K562 (cell line): ENCODE measurements at regions not wholly inside any gene's neighbourhood (a gene's known extent, or its start where the extent isn't known, plus 50 kb on each side); places are given as distances from the start of the nearest gene placed in this dataset.

Experiments
- ATAC-seq: fragments of 200-7000 bp; cut with Tn5 transposase; 3 replicates; pipeline ENCODE4 v1.9.1; 2020; ENCODE audit warnings: moderate library complexity
- BruUV-seq: library from RNA; stranded (reverse); fragments of 400-500 nt; replicated peaks from 2 replicates; lab custom pipeline; 2021; lab: Mats Ljungman, UMichigan
- CTCF ChIA-PET: fragments of 300-600 bp; formaldehyde crosslinking; extraction: SDS; loops from one replicate; lab custom pipeline; 2021; ENCODE audit warnings: low intra/inter-chr PET ratio; lab: Yijun Ruan, JAX
- POLR2A ChIA-PET: fragments of 300-600, 350-650 bp; sonication (Branson Sonifier 250); formaldehyde crosslinking; extraction: SDS; loops from one replicate; lab custom pipeline; 2021; ENCODE audit warnings: antibody characterized with exemption, inconsistent platforms; lab: Yijun Ruan, JAX
- DNase-seq, 4 experiments: peaks; one replicate each; pipeline versions ENCODE4 v3.0.0 to v3.0.0-alpha.2; 2011 to 2018; ENCODE audit warnings: low spot score in 3 of 4, mixed read lengths in 3 of 4; ENCODE audit errors: extremely low read depth in 1 of 4
- FAIRE-seq: peaks from 2 replicates; lab custom pipeline; 2011; peaks lifted over from hg19 to GRCh38; lab: Jason Lieb, UNC
- H2AFZ ChIP-seq: 2 replicates; pipeline ENCODE4 v1.6.0; 2011; ENCODE audit warnings: low read depth, low read length, control low read depth, inconsistent platforms
- H3K27ac ChIP-seq: fragments of 200-600 bp; 3 replicates; pipeline ENCODE4 v1.8.0; 2011; ENCODE audit warnings: low read depth, mild to moderate bottlenecking, control low read depth, inconsistent platforms, low read length, moderate library complexity, mixed read lengths; ENCODE audit errors: extremely low read depth
- H3K27me3 ChIP-seq, 2 experiments: fragments of 300-600 bp in 1 of 2; 2 replicates in 1 of 2; 3 replicates in 1 of 2; pipeline versions ENCODE4 v1.6.0 to v1.8.0; 2011; ENCODE audit warnings: inconsistent platforms in 2 of 2, low read length in 2 of 2, mild to moderate bottlenecking in 1 of 2, mixed read lengths in 1 of 2, moderate library complexity in 1 of 2; ENCODE audit not compliant: control insufficient read depth in 2 of 2, insufficient read depth in 2 of 2
- H3K36me3 ChIP-seq: fragments of 300-600 bp; 3 replicates; pipeline ENCODE4 v1.8.0; 2011; ENCODE audit warnings: mild to moderate bottlenecking, low read length, inconsistent platforms; ENCODE audit not compliant: control insufficient read depth, insufficient read depth
- H3K4me1 ChIP-seq, 2 experiments: fragments of 200-600 bp in 1 of 2; replicated peaks in 1 of 2; 2 replicates in 1 of 2; 3 replicates in 1 of 2; pipeline versions ENCODE4 v1.5.1 to v1.8.0; 2011; ENCODE audit warnings: inconsistent platforms in 2 of 2, low read length in 2 of 2, mild to moderate bottlenecking in 1 of 2, mixed read lengths in 1 of 2, moderate library complexity in 1 of 2; ENCODE audit not compliant: control insufficient read depth in 2 of 2, insufficient read depth in 2 of 2
- H3K4me2 ChIP-seq: 2 replicates; pipeline ENCODE4 v1.6.1; 2011; ENCODE audit warnings: low read length, control low read depth, inconsistent platforms, mixed read lengths; ENCODE audit not compliant: insufficient read depth
- H3K4me3 ChIP-seq: fragments of 200-600 bp; sonication (generic), shearing (Covaris generic); 2 replicates; pipeline ENCODE4 v1.5.1; 2016; ENCODE audit warnings: control low read depth, inconsistent platforms
- H3K79me2 ChIP-seq: fragments of 200-600 bp; 3 replicates; pipeline ENCODE4 v1.8.0; 2011; ENCODE audit warnings: low read length, inconsistent platforms; ENCODE audit not compliant: control insufficient read depth, insufficient read depth
- H3K9ac ChIP-seq, 2 experiments: 2 replicates each; pipeline versions ENCODE4 v1.6.0 to v1.6.1; 2011; ENCODE audit warnings: low read depth in 2 of 2, low read length in 2 of 2, control low read depth in 1 of 2, inconsistent platforms in 1 of 2, mild to moderate bottlenecking in 1 of 2, mixed read lengths in 1 of 2; ENCODE audit not compliant: insufficient read depth in 1 of 2
- H3K9me1 ChIP-seq: one replicate; pipeline ENCODE4 v1.6.0; 2011; ENCODE audit warnings: inconsistent platforms, mild to moderate bottlenecking, low read length, moderate library complexity; ENCODE audit not compliant: control insufficient read depth, insufficient read depth
- H3K9me3 ChIP-seq: replicated peaks from 2 replicates; pipeline ENCODE4 v1.5.1; 2011; ENCODE audit warnings: low read depth, low read length, inconsistent platforms; ENCODE audit not compliant: control insufficient read depth, insufficient read depth
- H4K20me1 ChIP-seq: replicated peaks from 2 replicates; pipeline ENCODE4 v1.6.1; 2011; ENCODE audit warnings: low read length, inconsistent platforms, mixed read lengths; ENCODE audit not compliant: control insufficient read depth, insufficient read depth
- ELF2 ChIP-seq: fragments of 250-450 bp; sonication (Bioruptor Pico); IDR thresholded peaks from 2 replicates; pipeline ENCODE4 v1.5.0; 2021; ENCODE audit warnings: mild to moderate bottlenecking
- EP400 ChIP-seq: fragments of 450-650 bp; IDR thresholded peaks from 2 replicates; pipeline ENCODE4 v1.6.1; 2017; ENCODE audit warnings: antibody characterized with exemption, mild to moderate bottlenecking, moderate library complexity
- HMG20A ChIP-seq: fragments of 450-650 bp; formaldehyde crosslinking; conservative IDR thresholded peaks from 2 replicates; pipeline ENCODE4 v1.4.0; 2020; ENCODE audit warnings: mild to moderate bottlenecking, mixed read lengths
- HNRNPH1 ChIP-seq: fragments of 200-400 bp; formaldehyde crosslinking; optimal IDR thresholded peaks from 2 replicates; pipeline ENCODE3; 2017; ENCODE audit warnings: low read depth, mild to moderate bottlenecking, low read length, moderate library complexity
- HNRNPL ChIP-seq: fragments of 200-400 bp; formaldehyde crosslinking; IDR thresholded peaks from 2 replicates; pipeline ENCODE4 v1.6.1; 2017; ENCODE audit warnings: low read depth, mild to moderate bottlenecking, low read length
- L3MBTL2 ChIP-seq: fragments of 450-650 bp; IDR thresholded peaks from 2 replicates; pipeline ENCODE4 v1.6.1; 2016; ENCODE audit warnings: mild to moderate bottlenecking, moderate library complexity
- PPARD ChIP-seq: fragments of 250-450 bp; sonication (Bioruptor Pico); IDR thresholded peaks from 2 replicates; pipeline ENCODE4 v1.8.0; 2022; ENCODE audit warnings: inconsistent platforms, mild to moderate bottlenecking, moderate library complexity
- RBM25 ChIP-seq: fragments of 200-400 bp; formaldehyde crosslinking; IDR thresholded peaks from 2 replicates; pipeline ENCODE4 v1.6.1; 2018; ENCODE audit warnings: low read length, low read depth, moderate library complexity; ENCODE audit not compliant: severe bottlenecking
- ZNF165 ChIP-seq: fragments of 250-450 bp; sonication (Bioruptor Pico); IDR thresholded peaks from 2 replicates; pipeline ENCODE4 v1.4.0; 2020; ENCODE audit warnings: borderline replicate concordance
- ZNF507 ChIP-seq: conservative IDR thresholded peaks from 2 replicates; pipeline ENCODE4 v1.6.1; 2017; ENCODE audit warnings: missing genetic modification characterization, missing compliant biosample characterization
- WGBS: fragments of 100-300 bp; shearing (Covaris generic); methylation state at CpG from one replicate; pipeline ENCODE4 v1.1.6; 2016; ENCODE audit warnings: low coverage, mixed read lengths; ENCODE audit not compliant: insufficient coverage; ENCODE audit errors: missing lambda C conversion rate; 5-methylcytosine and 5-hydroxymethylcytosine counted together
- in situ Hi-C: fragments of 300-500 bp; cut with MboI; formaldehyde crosslinking; loops from 4 replicates; pipeline ENCODE4 v1.15.0; 2018; ENCODE audit warnings: inconsistent platforms, mixed read lengths
- intact Hi-C: fragments of 100-400 bp; cut with micrococcal nuclease; formaldehyde crosslinking; loops from 2 replicates; pipeline ENCODE4 v1.14.2; 2022
- TF ChIP-seq, protein P1 (sequence below): fragments of 450-650 bp; formaldehyde crosslinking; IDR thresholded peaks from 2 replicates; pipeline ENCODE4 v1.4.0; 2022; ENCODE audit warnings: mild to moderate bottlenecking, moderate library complexity
- TF ChIP-seq, protein P2 (sequence below): fragments of 150-350 bp; IDR thresholded peaks from 2 replicates; pipeline ENCODE4 v1.6.1; 2014; ENCODE audit warnings: low read depth, mild to moderate bottlenecking, low read length, borderline replicate concordance

DNA sequence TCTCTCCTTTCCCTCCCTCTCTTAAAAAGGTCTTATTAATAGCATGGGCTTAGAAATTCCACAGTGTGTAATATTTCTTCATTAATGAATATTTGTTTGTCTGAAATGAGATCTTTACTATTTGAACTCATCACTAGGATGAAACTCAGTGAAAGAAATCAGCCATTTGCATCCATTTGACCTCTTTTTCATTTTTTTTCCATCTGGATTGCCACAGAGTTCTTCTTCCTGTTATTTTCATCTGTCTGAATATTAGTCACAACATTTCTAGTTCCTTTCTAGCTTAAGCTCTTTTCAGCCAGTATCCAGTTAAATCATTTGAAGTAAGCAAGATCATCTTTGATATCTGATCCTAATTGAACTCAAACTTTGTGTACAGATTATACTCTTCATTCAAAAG is 69.2 kb upstream of the PLS3 start:
- no peaks in the 10 kb centered on the region for H3K4me1 ChIP-seq
- in situ Hi-C loops = no loop called here
- no peak overlapping the region for H3K4me2 ChIP-seq
- no peak overlapping the region for H3K9ac ChIP-seq
- no peaks in the 10 kb centered on the region for H3K9me3 ChIP-seq
- CTCF ChIA-PET = no interaction called here
- H3K27ac ChIP-seq = no peak overlapping the region
- H4K20me1 ChIP-seq = no peaks in the 10 kb centered on the region
- POLR2A ChIA-PET = no interaction called here
- TF ChIP-seq HNRNPL = no peak
- TF ChIP-seq ZNF507 (tag) = no peak
- TF ChIP-seq HNRNPH1 = no peak
- no peak for TF ChIP-seq ZNF165 (CRISPR knock-in tag)
- TF ChIP-seq PPARD (CRISPR knock-in tag) = no peak
- H3K27me3 ChIP-seq = no peaks in the 10 kb centered on the region
- no peak overlapping the region for H3K4me3 ChIP-seq
- H3K36me3 ChIP-seq = no peaks in the 10 kb centered on the region
- no peaks in the 10 kb centered on the region for H3K9me1 ChIP-seq
- ATAC-seq (no peak), FAIRE-seq (no peak), DNase-seq (no peak)
- no peak overlapping the region for H2AFZ ChIP-seq
- intact Hi-C loops = no loop called here
- no peaks in the 10 kb centered on the region for H3K79me2 ChIP-seq
- no TSS peak for BruUV-seq

DNA sequence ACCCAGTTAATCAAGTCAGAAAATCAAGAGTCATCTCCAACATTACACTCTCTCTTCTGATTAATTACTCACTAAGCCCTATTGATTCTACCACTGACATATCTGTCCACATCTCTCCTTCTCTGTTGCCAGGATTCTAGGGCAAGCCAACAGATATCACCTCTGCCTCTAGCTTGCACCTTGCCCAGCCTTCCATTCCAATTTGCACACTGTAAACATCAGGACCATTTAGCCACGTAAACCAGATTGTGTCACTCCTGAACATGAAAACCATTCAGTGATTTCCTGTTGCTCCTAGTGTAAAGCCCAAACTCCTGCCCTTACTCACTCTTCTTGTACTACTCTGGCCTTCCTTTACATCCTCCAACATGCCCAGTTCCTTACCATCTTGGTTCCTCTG is 68.0 kb upstream of the PLS3 start:
- in situ Hi-C loops = no loop called here
- Histone ChIP-seq H3K4me1 (no peaks in the 10 kb centered on the region), H4K20me1 (no peaks in the 10 kb centered on the region), H2AFZ (no peak overlapping the region), H3K9ac (no peak overlapping the region), H3K4me3 (no peak overlapping the region), H3K9me3 (no peaks in the 10 kb centered on the region), H3K27me3 (no peaks in the 10 kb centered on the region), H3K36me3 (no peaks in the 10 kb centered on the region), H3K9me1 (no peaks in the 10 kb centered on the region), H3K27ac (no peak overlapping the region), H3K79me2 (no peaks in the 10 kb centered on the region), H3K4me2 (no peak overlapping the region)
- ATAC-seq = no peak
- CTCF ChIA-PET = no interaction called here
- WGBS = 0% methylated on average over 1 of the region's 1 CpG
- FAIRE-seq = no peak
- intact Hi-C loops = no loop called here
- no peak for DNase-seq
- BruUV-seq = no TSS peak
- POLR2A ChIA-PET = no interaction called here
- TF ChIP-seq, protein P1, sequence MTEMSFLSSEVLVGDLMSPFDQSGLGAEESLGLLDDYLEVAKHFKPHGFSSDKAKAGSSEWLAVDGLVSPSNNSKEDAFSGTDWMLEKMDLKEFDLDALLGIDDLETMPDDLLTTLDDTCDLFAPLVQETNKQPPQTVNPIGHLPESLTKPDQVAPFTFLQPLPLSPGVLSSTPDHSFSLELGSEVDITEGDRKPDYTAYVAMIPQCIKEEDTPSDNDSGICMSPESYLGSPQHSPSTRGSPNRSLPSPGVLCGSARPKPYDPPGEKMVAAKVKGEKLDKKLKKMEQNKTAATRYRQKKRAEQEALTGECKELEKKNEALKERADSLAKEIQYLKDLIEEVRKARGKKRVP = no peak
- TF ChIP-seq ELF2 (CRISPR knock-in tag) (no peak), L3MBTL2 (no peak), RBM25 (no peak), EP400 (no peak), HMG20A (CRISPR knock-in tag) (no peak)
- TF ChIP-seq, protein P2, sequence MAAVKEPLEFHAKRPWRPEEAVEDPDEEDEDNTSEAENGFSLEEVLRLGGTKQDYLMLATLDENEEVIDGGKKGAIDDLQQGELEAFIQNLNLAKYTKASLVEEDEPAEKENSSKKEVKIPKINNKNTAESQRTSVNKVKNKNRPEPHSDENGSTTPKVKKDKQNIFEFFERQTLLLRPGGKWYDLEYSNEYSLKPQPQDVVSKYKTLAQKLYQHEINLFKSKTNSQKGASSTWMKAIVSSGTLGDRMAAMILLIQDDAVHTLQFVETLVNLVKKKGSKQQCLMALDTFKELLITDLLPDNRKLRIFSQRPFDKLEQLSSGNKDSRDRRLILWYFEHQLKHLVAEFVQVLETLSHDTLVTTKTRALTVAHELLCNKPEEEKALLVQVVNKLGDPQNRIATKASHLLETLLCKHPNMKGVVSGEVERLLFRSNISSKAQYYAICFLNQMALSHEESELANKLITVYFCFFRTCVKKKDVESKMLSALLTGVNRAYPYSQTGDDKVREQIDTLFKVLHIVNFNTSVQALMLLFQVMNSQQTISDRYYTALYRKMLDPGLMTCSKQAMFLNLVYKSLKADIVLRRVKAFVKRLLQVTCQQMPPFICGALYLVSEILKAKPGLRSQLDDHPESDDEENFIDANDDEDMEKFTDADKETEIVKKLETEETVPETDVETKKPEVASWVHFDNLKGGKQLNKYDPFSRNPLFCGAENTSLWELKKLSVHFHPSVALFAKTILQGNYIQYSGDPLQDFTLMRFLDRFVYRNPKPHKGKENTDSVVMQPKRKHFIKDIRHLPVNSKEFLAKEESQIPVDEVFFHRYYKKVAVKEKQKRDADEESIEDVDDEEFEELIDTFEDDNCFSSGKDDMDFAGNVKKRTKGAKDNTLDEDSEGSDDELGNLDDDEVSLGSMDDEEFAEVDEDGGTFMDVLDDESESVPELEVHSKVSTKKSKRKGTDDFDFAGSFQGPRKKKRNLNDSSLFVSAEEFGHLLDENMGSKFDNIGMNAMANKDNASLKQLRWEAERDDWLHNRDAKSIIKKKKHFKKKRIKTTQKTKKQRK = no peak
